Occipital lobe (tissue), 1 donor: ENCODE measurements at regions not wholly inside any gene's neighbourhood (a gene's known extent, or its start where the extent isn't known, plus 50 kb on each side); places are given as distances from the start of the nearest gene placed in this dataset.

Source experiments
- DNase-seq: peaks from one replicate; lab custom pipeline; 2025; lab: John Stamatoyannopoulos, UW

- DNase-seq, result no peak
Measured at GRCh38 chr12:77299910-77300669, 234.7 kb upstream of the E2F7 start.

- no peak for DNase-seq
Measured at GRCh38 chr12:77299001-77299400, 233.6 kb upstream of the E2F7 start.

DNA sequence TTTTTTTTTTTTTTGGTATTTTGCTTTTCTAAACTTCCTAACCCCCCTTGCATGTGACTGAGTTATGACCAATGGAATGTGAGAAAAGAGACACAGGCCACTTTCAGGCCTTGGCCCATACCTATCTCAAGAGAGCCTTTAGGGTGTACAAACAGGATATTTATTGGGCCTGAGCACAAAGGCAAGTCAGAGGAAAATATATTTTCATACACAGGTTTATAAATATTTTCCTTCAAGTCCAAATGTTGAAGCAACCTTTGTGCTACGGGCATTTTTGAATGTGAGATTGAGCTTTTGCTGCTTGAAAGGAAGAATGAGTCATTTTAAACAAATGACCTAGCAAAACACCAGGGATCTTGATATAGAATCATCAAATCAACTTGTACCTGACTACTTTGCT lies 228.6 kb upstream of the E2F7 start:
- DNase-seq, result no peak

- no peak for DNase-seq
Measured at GRCh38 chr12:77274926-77275325, 209.6 kb upstream of the E2F7 start.

DNA sequence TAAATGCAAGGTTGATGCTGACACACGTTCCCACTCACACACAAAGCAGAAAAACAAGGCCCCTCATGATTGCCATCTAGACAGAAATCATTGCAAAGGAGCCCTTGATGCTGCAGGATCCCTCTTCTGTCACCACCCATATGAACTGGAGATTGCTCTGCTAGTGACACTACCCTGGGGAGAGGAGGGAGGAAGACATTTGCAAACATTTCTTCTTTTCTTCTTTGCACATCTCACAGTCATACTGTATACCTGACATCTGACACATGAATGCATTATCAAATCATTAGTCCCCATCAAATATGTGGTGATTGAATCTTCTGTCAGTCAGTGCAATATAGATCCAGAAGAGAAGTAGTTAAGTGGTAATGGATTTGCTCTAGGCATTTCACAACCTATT lies 208.5 kb upstream of the E2F7 start:
- no peak for DNase-seq

DNA sequence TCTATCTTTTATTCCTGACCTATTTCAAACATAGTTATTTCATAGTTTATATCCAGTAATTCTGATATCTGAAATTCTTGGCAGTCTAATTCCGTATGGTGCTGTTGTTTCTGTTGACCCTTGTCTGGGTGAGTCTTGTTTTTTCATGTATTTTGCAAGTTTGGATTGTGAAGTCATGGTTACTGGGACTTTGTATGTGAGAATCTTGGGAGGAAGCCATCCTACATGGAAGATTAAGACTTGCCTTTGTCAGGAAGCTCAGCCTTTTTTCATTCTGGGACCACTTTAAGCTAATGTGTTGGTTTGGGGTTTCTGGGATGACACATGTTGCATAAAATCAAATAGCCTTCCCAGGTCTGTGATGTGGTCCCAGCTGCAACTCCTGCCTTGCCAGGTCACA lies 191.6 kb upstream of the E2F7 start:
- DNase-seq, result no peak

GRCh38 chr12:77253321-77253720 lies 188.0 kb upstream of the E2F7 start:
- no peak for DNase-seq

DNA sequence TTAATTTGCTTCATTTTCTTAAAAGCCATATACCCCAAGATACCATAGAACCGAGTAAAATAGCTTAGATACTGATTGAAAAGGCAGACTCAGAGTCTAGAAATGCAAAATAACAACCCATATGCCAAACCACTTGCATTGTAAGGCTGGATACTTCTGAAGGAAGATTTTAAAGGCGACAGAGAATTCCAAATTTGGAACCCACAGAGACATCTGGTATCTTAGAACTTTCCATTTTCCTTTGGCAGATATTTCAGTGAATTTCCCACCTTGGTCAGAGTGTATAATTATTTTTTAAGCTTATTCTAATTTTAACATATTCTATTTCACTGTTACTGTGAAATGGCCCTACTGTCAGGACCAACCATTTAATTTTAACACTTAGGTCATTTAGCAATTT lies 186.4 kb upstream of the E2F7 start:
- DNase-seq, result no peak

DNA sequence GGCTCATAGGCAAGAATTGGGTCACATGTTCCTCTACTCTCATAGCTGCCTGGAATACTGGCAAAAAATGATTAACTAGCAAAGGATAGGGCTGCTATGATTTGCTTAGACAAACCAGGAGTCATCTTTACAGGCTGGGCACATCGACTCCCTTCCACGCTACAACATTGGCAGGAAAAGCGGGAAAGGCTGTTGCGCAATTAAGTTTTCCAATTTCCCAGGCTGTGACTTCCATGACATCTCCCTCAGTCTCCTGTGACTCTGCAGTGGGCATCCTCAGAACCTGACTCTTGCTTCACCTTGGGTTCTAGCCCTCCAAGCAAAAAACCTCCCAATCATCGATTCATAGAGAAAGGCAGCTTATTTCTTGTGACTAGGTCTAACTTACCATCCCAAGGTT lies 184.5 kb upstream of the E2F7 start:
- DNase-seq, result no peak

GRCh38 chr12:77248036-77248435 lies 182.7 kb upstream of the E2F7 start:
- no peak for DNase-seq

- DNase-seq, result no peak
Measured at GRCh38 chr12:77247542-77247941, 182.2 kb upstream of the E2F7 start.

DNA sequence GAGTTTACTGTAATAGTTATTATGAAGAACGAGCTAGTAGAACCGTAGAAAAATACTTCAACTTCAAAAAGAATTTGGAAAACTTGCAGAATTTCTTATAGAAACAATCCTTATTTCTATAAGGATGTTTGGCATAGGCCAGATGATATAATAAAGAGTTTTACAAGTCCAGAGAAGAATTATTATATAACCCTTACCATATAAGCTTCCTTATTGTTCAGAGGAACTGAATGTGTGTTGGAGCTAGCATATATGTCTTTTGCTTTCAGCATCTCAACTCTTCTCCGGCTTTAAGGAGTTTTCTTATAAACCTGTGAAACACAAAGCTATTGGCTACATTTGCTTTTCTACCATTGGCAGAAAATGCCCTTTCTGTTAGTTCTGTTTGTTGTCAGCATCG lies 178.0 kb upstream of the E2F7 start:
- no peak for DNase-seq

GRCh38 chr12:77239617-77240016 lies 174.2 kb upstream of the E2F7 start:
- no peak for DNase-seq

GRCh38 chr12:77238335-77238734 lies 173.0 kb upstream of the E2F7 start:
- DNase-seq, result no peak

DNA sequence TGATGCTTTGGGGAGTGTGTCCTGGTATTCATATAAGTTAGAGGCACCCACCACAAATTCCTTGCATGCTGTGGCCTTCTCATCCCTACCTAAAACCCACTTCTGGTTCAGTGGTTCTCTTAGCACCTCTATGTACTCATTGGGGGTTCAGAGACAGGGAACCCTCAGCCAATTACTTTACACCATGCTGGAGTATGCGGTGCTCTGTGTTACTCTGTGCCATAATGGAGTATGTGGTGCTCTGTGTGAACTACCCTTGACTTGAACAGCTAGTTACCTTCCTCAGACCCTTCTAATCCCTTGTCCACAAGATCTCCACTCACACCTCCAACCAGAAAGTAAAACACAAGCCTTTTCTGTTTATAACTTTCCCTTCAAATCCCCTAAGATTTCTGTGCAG lies 172.5 kb upstream of the E2F7 start:
- no peak for DNase-seq

DNA sequence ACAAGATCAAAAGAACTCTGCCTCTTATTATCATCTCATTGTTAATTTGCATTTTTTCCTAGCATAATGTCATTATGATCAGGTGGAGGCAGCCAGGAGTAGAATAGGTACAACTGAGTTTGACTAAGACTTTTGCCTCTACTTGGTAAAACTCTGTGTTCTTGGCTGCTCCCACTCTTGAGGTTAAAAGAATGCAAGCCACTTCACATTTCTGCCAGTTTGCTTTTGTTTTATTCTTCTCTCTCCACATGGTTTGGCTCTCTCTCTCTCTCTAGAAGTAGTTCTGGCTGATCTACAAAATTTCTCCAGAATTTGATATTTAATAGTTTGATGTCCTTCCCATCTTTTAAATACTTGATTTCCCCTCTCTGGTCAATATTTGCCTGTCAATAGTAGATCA lies 170.7 kb upstream of the E2F7 start:
- no peak for DNase-seq

- no peak for DNase-seq
Measured at GRCh38 chr12:77232045-77232444, 166.7 kb upstream of the E2F7 start.

- no peak for DNase-seq
Measured at GRCh38 chr12:77231501-77231918, 166.1 kb upstream of the E2F7 start.

- no peak for DNase-seq
Measured at GRCh38 chr12:77229640-77230442, 164.5 kb upstream of the E2F7 start.

DNA sequence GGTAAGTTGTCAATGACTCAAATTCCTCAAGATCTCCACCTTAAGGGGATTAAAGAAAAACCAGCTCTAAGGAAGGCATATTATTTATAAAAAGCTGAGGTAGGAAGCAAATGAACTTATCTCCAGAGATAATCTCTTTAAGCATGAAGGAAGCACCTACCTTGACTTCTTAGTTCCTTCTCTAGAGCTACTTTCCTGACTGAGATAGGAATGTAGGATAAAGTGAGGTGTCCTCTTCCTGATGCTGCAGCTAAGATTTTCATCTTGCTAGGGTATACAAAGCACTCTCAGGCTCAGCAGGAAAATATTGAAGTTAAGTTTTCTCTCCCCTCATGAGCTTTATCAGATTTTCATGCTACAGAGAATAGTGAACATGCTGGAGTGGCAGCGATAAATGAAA lies 163.0 kb upstream of the E2F7 start:
- DNase-seq, result no peak

DNA sequence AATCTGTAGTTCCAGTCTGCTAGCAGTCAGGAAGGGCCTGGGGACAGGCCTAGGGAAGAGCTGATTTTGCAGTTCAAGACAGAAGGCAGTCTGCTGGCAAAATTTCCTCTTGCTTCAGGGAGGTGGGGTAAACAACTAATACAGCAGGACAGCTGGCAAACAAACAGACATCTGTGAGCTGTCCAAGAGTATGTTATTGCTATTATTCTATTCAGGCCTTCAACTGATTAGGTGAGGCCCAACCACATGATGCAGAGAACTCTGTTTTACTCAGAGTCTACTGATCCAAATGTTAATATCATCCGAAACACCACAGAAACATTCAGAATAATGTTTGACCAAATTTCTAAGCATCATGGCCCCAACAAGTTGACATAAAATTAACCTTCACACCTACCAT lies 161.0 kb upstream of the E2F7 start:
- DNase-seq, result no peak

DNA sequence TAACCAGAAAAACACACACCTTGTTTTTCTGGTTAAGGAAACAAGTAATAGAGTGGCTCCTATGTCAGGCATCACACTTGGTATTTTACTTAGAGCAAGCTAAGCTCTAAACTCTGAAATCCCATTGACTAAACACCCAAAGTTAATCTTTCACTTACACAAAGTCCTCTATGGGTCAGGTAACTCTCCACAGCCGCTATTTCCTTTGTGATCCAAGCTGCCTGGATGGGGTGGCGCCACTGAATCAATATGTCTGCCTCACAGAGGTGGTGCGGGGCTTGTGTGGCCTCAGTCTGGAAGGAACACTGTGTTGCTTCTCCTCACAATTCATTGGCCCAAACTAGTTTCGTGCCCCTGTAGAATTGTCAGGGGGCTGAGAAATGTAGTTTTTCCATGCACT lies 160.0 kb upstream of the E2F7 start:
- no peak for DNase-seq

GRCh38 chr12:77224346-77224745 lies 159.0 kb upstream of the E2F7 start:
- no peak for DNase-seq
